SKM-1 (cell line): ENCODE measurements at regions not wholly inside any gene's neighbourhood (a gene's known extent, or its start where the extent isn't known, plus 50 kb on each side); places are given as distances from the start of the nearest gene placed in this dataset.

Experiments used
- DNase-seq: peaks from one replicate; lab custom pipeline; 2025; ENCODE audit not compliant: unreplicated experiment; lab: John Stamatoyannopoulos, UW

GRCh38 chr16:49972961-49973360 is 52.1 kb upstream of the CNEP1R1 start:
- DNase-seq, result no peak
